NCI-H345 treated with DMSO at 0.1 percent for 48 hours (cell line): ENCODE measurements at regions not wholly inside any gene's neighbourhood (a gene's known extent, or its start where the extent isn't known, plus 50 kb on each side); places are given as distances from the start of the nearest gene placed in this dataset.

Experiments
- DNase-seq: peaks from one replicate; lab custom pipeline; 2025; ENCODE audit not compliant: unreplicated experiment; lab: John Stamatoyannopoulos, UW

DNA sequence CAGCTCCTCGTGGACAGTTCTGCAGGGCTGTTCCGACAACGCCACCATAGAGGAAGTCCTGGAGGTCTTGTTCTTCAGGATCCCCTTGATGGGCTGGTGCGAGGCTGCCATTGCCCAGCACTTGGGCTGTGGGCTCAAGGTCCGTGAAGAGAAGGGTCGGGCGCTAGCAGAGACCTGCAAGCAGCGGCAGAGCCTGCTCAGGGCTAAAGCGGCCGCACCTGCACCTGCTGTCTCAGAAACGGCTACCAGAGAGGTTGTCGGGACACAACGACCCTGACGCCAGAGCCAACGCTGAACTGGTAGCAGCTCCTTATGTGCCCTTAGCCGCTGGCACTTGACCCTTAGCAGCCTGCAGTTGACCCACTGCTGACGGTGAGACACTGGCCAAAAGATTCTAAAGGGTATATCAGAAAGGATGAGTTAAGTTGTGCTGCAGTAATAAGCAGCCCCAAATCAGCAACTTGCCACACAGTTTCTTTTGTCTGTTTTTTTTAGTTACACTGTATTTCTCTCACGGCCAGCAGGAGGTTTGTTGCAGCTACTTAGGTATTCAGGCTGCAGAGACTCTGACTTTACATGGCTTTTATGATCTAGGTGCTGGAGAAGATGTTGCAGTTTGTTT, 55.5 kb upstream of the ST6GAL2 start:
- DNase-seq: no peak

DNA sequence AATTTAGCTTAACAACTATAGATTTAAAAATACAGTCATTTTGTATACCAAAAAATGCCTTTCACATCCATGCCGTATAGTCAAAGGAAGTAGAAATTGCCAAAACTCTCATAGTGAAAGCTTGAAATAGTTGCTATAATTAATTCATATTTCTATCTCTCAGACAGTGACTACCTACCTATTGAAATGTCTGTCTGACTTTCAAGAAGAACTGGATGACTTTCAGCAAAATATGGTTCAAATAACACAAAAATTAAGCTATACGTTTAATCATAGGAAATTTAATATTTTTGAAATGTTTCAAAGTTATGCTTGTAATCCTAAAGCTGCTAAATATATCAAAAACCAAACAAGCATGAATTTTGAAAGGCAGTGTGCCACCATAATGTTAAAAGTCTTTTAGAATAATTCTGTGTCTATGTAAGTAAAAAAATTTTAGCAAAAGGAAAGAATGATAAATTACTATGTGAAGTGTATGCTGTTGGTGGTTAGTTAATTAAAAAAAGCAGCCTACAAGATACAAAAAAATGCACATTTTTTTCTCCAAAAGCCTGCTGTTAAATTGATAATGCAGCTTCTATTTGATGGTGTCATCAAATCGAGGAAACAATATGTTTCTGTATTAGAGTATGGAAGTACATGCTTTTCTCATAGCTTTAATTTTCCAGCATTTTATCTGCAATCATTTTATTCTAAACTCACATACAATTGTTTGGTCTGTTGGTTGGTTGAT, 57.7 kb upstream of the ST6GAL2 start:
- no peak for DNase-seq

DNA sequence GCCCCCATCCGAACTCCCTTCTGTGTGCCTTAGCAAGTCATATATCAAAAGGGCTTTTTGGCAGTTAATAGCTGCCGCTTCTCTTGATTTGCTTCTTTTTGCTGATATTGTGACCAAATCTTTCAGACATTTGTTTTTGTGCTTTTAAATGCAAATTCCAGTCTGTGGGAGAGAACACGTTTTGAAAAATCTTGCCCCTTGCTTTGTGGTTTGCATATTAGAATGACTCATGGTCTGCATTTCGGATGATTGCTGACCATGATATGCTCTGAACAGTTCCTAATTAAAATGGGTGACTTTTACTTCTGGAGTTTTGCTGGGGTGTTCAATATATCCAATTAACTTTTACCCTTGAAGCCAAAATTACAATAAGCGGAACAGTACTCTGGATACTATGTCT, 58.2 kb upstream of the ST6GAL2 start:
- DNase-seq: no peak

DNA sequence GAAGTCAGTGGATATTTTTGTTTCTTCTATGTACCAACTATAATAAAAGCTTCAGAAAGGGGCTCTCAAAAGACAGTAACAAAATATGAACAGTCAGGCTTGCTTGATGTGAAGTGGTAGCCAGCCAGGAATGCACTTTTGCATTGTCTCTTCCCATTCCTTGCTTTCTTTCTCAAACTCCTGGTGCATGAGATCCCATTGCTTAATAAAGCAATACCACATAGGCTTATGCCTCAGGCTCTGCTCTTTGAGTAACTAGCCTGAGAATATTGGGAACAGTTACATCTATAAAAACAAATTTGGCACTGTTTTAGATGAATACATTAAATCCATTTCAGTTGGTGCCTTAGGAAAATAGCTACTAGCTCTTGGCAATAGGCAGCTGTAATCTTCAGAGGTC, 62.6 kb upstream of the ST6GAL2 start:
- DNase-seq: no peak

DNA sequence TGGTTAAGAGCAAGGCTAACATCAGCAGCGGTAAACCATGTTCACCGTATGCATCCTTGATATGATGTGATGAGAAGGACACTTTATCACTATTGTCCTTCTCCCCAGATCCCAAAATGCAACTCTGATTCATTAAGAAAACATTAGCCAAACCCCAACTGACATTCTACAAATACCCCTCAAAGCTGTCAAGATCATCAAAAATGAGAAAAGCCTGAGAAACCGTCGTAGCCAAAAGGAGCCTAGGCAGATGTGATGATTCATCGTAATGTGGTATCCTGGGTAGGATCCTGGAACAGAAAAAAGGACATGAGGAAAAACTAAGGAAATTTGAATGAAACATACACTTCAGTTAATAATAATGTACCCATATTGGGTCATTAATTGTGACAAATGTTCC, 67.3 kb upstream of the ST6GAL2 start:
- no peak for DNase-seq

DNA sequence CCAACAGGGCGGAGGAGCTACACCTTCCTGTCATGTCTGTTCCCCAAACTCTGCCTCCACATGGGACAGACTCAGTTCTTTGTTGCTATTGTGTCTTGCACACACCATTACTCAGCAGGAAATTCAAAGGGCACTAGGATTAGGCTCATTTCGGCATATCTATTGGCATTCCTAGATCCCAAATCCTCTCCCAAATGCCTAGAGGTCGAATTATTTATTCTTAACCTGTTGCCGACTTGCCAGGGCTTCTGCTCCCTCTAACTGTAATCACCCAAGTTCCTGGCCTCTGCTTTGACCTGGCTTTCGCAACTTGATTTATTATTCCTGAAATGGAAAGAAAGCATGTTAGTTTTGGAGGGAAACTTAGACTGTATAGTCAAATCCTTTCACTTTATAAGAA, 67.8 kb upstream of the ST6GAL2 start:
- DNase-seq: no peak

DNA sequence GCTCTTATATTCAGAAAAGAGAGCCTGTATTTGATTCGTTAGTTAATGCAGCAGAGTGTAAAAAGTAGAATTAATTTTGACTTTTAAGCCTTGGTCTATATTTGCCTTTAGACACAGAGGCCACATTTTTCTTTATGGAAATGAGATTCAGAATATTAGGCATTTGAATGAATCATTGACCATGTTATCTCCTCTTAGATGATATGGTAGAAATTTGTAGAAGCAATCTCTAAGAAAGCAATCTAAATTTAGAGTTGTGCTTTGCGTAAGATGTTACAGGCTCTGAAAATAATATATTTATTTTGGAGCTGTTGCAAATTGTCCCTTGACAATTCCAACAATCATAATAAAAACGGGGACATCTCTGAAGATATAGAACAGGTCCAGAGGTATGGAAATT, 68.3 kb upstream of the ST6GAL2 start:
- no peak for DNase-seq

DNA sequence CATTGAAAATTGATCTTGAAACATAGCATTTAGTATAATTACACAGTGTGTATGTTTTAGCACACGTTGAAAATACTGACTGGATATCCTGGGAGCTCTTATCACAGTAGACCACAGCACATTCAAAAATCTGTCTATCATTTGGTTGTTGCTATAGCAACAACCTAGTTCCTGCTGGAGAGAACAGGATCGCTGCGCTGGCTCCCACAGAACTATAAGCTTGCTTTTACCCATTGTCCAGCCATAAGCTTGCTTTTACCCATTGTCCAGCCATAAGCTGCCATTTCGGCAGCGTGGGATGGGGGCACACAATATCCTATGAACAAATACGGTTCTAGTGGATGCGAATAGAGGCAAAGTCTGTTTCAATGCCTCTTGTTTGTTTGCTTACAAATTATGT, 70.4 kb upstream of the ST6GAL2 start:
- DNase-seq: no peak

DNA sequence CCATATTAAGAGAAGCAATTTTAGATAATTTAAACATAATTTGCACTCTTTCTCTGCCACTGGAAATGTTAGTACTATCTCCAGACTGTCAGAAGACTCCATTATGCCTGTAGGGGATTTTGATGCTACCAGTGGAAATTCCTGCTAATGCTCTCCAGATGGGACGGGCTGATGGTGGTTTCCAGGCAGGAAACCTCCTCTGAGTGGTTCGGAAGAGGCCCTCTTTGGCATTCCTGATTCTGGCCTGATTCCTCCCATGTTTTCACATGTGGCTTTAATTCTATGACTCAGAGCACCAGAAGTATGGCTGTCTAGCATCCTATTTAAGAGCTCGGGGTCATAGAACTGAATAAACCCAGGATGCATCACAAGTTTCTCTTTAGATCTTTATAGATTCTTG, 70.9 kb upstream of the ST6GAL2 start:
- DNase-seq: no peak

DNA sequence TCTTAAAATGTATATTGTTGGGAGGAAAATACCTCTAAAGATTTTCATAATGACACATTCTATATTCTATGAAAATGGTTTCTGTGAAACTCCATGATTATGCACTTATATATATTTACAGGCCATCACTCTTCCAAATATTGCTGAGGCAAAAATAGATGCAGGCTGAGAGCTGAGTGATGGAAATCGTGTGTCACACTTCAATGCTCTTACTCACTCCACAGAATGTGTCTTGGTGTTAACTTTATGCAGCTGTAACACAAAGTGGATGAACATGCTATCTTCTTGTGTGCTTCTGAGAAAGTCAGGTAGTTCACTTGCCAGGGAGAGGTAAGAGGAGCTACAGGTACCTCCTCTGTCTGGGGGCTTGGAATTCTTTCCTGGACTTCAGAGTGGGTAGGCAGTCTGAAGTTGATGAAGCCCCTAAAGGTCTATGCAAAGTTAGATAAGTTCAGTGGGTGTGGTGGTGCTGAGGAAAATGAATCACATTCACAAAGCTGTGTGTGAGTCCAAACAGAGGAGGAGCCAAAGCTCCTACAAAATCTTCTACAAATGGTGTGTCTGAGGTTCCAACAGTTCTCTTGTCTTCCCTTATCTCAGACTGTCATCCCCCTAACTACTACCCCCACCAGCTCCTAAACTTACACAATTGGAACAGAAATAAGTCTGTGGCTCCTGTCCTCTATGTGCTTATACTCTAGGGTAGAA, 74.2 kb upstream of the ST6GAL2 start:
- no peak for DNase-seq

DNA sequence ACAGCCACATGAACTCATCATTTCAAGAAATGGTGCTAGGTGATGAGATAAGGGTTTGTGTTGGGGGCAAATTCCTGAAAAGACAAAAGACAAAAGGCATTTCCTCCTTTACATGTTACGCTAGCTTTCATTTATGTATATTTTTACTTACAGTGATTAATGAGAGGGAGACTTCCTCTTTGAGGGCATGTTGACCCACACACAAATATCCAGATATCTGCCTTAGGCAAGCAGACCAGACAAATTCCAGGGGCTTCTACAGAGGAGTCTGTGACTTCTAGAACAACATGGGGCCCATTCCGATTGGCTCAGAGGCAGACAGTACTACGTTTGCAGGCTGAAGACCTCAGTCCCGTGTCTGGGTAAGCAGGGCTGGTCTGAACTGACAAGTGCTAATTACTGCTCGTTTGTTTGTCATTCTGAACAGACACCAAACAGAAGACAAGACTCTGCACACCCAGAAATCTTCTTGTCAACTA, 74.8 kb upstream of the ST6GAL2 start:
- no peak for DNase-seq

DNA sequence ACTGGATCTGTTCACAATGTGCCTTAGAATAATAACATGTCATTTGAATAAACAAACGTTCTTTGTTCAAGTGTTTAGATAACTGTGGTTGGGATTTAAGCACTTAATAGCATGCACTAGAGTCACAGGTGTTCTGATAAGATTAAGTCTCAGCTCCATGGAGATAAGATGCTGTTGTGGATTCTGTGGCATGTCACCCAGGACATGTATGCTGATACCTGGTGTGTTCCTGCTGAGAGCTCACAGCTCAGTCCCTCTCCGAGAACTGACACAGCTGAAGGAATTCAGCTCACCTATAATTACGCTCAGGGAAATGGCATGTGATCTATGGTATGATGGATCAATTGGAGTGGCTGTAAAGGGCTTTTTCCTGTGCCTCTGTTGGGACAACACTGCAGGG, 75.4 kb upstream of the ST6GAL2 start:
- DNase-seq: no peak

DNA sequence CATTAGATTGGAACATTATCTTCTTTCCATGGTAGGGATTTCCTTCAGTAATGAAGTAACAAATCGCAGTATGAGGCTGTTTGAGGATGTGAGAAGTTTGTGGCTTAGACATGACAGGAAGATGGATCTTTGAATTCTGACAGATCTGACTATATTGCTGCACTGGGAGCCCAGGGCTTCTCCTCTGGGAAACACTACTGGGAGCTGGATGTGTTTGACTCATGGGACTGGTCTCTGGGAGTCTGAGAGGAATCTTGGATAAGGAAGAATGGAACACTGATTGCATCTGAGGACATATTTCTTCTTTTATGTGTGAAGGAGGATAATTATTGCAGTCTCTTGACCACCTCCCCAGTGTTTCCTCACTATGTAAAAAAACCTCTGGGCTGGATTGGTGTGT, 77.2 kb upstream of the ST6GAL2 start:
- DNase-seq: no peak

DNA sequence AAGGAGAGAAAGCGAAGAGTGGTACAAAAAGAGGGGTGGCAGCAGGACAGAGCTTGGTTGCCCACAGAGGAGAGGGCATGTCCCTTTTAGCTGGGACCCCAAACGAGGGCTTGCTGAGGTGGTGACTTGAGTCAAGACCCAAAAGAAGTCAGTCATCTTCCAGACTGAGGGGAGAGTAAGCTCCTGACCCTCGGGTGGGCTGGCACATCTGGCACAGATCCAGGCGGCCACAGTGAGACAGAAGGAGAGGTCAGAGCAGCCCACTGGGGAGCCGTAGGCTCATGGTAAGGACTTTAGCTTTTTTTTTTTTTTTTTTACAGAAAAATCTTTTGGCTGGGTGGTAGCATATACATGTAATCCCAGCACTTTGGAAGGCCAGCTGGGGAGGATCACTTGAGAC, 77.9 kb upstream of the ST6GAL2 start:
- no peak for DNase-seq

DNA sequence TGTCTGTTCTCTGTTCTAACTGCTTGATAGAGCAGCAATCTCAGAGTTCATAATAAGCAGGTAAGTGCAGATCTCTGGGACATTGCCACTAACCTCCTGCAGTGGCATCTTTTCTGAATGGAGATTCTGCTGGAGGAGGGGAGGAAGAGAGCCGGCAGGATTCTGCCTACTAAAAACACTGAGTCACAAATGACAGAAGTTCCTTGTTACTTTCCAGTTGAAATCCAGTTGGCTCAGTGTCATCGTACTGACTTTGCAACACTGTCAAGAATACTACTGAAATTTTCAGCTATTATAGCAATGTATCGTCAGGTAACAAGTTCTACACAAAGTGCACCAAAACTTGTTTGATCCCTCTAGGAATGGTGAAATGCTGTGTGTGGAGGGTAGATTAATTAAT, 79.6 kb upstream of the ST6GAL2 start:
- no peak for DNase-seq

DNA sequence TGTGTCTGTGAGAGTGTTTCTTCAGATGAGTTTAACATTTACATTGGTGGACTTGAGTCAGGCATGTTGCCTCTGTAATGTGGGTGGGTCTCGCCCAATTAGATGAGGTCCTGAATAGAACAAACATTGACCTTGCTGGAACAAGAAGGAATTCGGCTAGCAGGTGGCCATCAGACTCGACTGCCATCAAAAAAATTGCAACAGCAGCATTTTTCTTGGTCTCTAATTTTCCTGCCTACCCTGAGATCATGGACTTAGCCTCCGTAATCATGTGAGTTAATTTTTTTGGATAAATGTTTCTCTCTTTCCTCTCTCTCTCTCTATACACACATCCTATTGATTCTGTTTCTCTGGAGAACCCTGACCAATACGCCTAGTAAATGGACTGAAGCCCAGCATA, 83.8 kb upstream of the ST6GAL2 start:
- DNase-seq: no peak

DNA sequence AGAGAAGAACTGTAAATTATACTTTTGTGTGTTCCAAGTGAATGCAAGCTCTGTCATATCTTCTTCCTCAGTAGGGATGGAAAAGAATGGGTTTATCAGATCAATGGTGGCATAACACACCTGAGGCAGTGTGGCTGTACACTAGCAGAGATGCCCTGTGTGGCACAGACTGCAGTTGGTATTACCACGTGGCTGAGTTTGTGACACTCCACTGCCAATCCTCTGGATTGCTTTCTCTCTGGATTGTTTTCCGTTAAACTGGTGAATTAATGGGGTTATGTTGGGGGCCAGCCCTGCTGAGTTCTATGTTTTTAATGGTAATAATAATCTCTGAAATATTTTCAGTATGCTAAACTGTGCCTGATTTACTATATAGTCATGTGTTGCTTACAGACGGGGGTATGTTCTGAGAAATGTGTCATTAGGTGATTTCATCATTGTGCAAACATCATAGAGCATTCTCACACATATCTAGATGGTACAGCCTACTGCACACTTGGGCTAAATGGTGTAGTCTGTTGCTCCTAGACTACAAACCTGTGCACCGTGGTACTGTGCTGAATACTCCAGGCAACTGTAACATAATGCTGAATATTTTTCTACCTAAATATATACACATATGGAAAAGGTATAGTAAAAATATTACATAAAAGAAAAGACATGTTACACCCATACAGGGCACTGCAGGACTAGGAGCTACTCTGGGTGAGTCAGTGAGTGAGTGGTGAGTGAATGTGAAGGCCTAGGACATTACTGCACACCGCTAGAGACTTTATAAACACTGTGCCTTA, 84.7 kb upstream of the ST6GAL2 start:
- DNase-seq: no peak

DNA sequence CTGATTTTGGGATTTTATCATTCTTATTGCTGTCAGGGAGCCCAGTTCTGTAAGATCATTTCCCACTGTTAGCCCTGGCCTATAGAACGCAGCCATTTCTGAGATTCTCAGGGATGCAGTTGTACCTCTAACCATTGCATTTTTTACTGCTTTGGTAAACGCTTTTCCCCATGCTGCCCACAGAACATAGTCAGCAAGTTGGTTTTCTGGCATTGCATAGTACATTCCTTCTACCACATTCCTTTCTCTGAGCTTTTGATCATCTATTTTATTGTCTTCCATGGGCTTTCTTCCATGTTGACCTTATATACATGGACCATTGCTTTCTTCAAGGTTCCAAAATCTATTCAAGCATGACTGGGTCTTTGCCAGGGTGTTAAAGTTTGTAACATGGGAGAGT, 86.8 kb upstream of the ST6GAL2 start:
- no peak for DNase-seq

DNA sequence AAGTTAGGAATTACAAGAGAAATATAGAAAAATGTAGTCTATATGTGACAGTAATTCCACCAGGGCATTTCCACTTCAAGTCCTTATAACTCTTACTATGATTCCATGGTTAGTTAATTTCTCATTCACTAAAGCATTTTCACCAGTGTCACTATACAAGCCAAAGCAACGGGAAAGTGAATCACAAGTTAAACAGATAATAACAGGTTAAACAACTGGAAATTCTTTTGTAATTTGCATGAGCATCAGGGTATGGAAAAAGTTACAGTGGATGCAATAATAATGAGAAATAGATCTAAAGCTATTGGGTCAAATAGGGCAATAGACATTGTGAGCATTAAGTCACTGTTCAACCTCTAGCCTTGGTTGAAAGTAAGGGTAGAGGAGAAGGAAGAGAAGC, 88.9 kb upstream of the ST6GAL2 start:
- DNase-seq: no peak

DNA sequence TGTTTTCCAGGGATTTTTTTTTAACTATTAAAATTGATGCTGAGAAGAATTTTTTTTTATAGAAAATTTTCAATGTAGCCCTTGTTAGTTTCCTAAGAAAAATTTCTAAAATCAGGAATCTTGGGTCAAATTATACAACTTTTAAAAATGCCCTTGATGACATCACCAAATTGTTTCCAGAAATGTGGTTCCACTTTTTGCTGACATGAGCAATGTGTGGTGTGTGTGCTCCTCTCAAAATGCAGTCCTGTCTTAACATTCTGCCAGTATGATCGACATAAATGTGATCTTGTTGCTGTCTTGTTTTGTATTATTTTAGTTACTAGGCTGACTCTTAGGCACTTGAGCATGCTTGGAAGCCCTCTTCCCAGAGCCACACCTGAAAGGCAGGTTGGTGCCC, 89.7 kb upstream of the ST6GAL2 start:
- no peak for DNase-seq

DNA sequence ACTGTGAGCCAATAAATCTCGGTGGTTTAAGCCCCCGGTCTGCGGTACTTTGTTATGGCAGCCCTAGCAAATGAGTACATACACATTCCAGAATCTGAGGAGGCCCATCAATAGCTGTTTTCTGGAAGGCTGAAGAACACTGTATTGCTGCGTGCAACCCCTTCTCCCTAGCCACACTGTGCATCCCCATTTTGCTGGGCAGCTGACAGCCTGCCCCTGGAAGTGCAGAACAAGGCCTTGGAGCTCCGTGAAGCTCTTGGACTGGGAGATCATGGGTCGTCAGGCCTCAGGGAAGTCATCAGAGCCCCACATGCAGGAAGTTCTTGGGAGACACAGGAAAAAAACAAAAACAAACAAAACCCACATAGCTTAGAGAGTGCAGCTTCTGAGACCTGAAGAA, 90.6 kb upstream of the ST6GAL2 start:
- DNase-seq: no peak

DNA sequence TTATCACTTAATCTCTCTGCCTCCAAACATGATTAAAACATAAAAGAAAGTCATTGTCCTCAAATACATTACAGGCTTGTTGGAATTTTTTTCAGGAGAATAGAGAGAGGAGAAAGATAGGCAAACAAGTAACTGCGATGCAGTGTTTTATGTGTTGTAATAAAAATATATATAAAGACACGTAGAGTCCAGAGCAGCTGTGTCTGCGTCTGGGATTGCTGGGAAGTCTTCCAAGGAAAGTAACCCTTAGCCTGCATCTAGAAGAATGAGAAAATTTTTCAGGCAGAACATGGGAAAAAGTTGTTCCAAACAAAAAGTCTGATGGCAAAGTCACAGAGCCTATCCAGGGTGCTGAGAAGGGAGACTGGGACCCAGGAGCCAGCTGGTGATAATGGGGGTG, 91.8 kb upstream of the ST6GAL2 start:
- DNase-seq: no peak
